Heart right ventricle (tissue), 16 donors: ENCODE measurements at regions not wholly inside any gene's neighbourhood (a gene's known extent, or its start where the extent isn't known, plus 50 kb on each side); places are given as distances from the start of the nearest gene placed in this dataset.

Source experiments
- ATAC-seq, 8 donors: fragments of 200-7000 bp; cut with Tn5 transposase; one replicate each; pipeline ENCODE4 v1.9.1; 2020; ENCODE audit warnings: mild to moderate bottlenecking in 8 of 8, moderate library complexity in 8 of 8, moderate number of reproducible peaks in 1 of 8
- DNase-seq, 2 donors: peaks; one replicate each; pipeline ENCODE4 v3.0.0-alpha.2; 2020
- H3K27ac ChIP-seq, 10 donors: fragments of 200-600 bp; sonication (generic) in 2 of 10; one replicate each; pipeline versions ENCODE4 v1.5.0 to v1.8.0; 2020 to 2022; ENCODE audit warnings: mild to moderate bottlenecking in 3 of 10
- H3K27me3 ChIP-seq, 7 donors: fragments of 200-600 bp; one replicate each; pipeline ENCODE4 v1.8.0; 2021 to 2022; ENCODE audit warnings: mild to moderate bottlenecking in 2 of 7
- H3K36me3 ChIP-seq, 9 donors: fragments of 200-600 bp; sonication (generic) in 1 of 9; one replicate each; pipeline versions ENCODE4 v1.5.0 to v1.8.0; 2020 to 2022; ENCODE audit warnings: mild to moderate bottlenecking in 2 of 9
- H3K4me1 ChIP-seq, 9 donors: fragments of 200-600 bp; sonication (generic) in 1 of 9; one replicate each; pipeline versions ENCODE4 v1.5.0 to v1.8.0; 2020 to 2022; ENCODE audit warnings: mild to moderate bottlenecking in 4 of 9
- H3K4me3 ChIP-seq, 10 donors: fragments of 200-600 bp; sonication (generic) in 2 of 10; one replicate each; pipeline versions ENCODE4 v1.5.0 to v1.8.0; 2020 to 2022; ENCODE audit warnings: mild to moderate bottlenecking in 7 of 10, moderate library complexity in 2 of 10
- H3K9me3 ChIP-seq, 11 donors: fragments of 200-600 bp in 10 of 11; sonication (generic) in 2 of 11; one replicate each; pipeline versions ENCODE4 v1.5.0 to v1.8.0; 2013 to 2022; ENCODE audit warnings: mild to moderate bottlenecking in 2 of 11, control low read depth in 1 of 11, moderate library complexity in 1 of 11
- WGBS, 2 donors: extraction: QIAGEN DNeasy Blood & Tissue Kit; methylation state at CpG; one replicate each; pipeline ENCODE4 v1.1.7; 2013; ENCODE audit warnings: inconsistent platforms in 1 of 2; 5-methylcytosine and 5-hydroxymethylcytosine counted together
- intact Hi-C, 10 donors: fragments of 100-400 bp; cut with DNase I; formaldehyde crosslinking; loops; one replicate each; pipeline versions ENCODE4 v1.11.1 to v1.14.2; 2022
- TF ChIP-seq, protein P1 (sequence below), 9 donors: fragments of 200-600 bp; sonication (generic) in 2 of 9; IDR thresholded peaks; one replicate each; pipeline versions ENCODE4 v1.5.0 to v1.8.0; 2021 to 2022; ENCODE audit warnings: antibody characterized with exemption in 9 of 9, mild to moderate bottlenecking in 5 of 9, moderate library complexity in 1 of 9
- donor health status: Arrhythmogenic right ventricular cardiomyopathy.
- donor health status: ischemic (EF 13 %, LVEDD 7.1; RV severe dilation, severe dysfunction).
- donor health status: healthy with polysubstance abuse.
- donor health status: DM: no; HTN: yes; CAD: no.
- donor health status: DM: no; HTN: no; CAD: no.
- donor health status: ischemic (EF 25% LVEDD 6.9; RV normal size, moderate dysfunction).
- donor health status: ischemic (EF 25% LVEDD 5.7; RV mildly dilated, moderate dysfunction).
- donor health status: healthy.
- donor health status: DM: yes; HTN: yes; CAD: no.
- donor health status: Ischemic cardiomyopathy.
- donor health status: ischemic (EF 35%, LVEDD 5.7; RV mildly dilated, moderate dysfunction).
- donor health status: nonischemic (EF 11% LVEDD 7.7; RV severe dilation, severe dysfunction).
- donor health status: DM: yes; HTN: yes; CAD: no.
- donor health status: PGD.
- donor health status: ischemic (EF 29% LVEDD 5.4; RV normal size, mild dysfunction).
- donor health status: nonischemic (EF 23%, LVEDD 6.1; RV moderate dilation, normal function).

GRCh38 chr14:94998110-94998509, 159.2 kb downstream of the DICER1 start:
- H3K27me3 ChIP-seq, result peaks cover 0 to 29% (median 6%) of the 10 kb centered on the region in 7 donors

DNA sequence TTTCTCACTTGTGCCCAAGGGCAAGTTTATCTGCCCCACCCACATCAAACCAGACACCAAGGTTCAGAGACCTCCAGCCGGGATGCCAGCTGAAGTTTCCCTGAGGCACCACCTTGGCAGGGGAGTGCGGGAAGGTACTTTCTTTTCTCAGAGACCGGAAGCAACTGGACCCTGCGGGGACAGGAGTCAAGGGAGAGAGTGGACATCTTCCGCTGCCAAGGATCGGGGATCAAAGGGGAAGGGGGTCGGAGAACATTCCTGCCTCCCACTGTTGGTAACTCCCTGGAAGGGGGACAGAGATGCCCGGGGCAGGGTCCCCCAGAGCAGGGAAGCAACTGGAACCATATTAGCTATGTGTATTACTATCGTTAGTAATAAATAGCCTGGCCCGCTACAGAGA, 161.8 kb downstream of the DICER1 start:
- H3K9me3 ChIP-seq, result no peaks in the 10 kb centered on the region
- TF ChIP-seq, protein P1, sequence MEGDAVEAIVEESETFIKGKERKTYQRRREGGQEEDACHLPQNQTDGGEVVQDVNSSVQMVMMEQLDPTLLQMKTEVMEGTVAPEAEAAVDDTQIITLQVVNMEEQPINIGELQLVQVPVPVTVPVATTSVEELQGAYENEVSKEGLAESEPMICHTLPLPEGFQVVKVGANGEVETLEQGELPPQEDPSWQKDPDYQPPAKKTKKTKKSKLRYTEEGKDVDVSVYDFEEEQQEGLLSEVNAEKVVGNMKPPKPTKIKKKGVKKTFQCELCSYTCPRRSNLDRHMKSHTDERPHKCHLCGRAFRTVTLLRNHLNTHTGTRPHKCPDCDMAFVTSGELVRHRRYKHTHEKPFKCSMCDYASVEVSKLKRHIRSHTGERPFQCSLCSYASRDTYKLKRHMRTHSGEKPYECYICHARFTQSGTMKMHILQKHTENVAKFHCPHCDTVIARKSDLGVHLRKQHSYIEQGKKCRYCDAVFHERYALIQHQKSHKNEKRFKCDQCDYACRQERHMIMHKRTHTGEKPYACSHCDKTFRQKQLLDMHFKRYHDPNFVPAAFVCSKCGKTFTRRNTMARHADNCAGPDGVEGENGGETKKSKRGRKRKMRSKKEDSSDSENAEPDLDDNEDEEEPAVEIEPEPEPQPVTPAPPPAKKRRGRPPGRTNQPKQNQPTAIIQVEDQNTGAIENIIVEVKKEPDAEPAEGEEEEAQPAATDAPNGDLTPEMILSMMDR (IDR thresholded peaks at IDR 0.05), result no peak
- peaks cover 0 to 4% (median 0%) of the 10 kb centered on the region in 9 donors for H3K4me1 ChIP-seq
- H3K36me3 ChIP-seq, result no peaks in the 10 kb centered on the region
- no peak overlapping the region for H3K27ac ChIP-seq
- ATAC-seq, result no peak
- intact Hi-C loops, result no loop called here
- H3K27me3 ChIP-seq, result peaks cover 0 to 29% (median 6%) of the 10 kb centered on the region in 7 donors
- no peak overlapping the region for H3K4me3 ChIP-seq
- 84 to 89% methylated on average over 10 of the region's 10 CpGs for WGBS, 2 donors
- DNase-seq, result no peak

More at GRCh38 chr14:94998110-94998509, 159.2 kb downstream of the DICER1 start:
- ATAC-seq (no peak), DNase-seq (no peak)
- no peaks in the 10 kb centered on the region for H3K36me3 ChIP-seq
- peaks cover 0 to 4% (median 0%) of the 10 kb centered on the region in 9 donors for H3K4me1 ChIP-seq
- H3K9me3 ChIP-seq, result no peaks in the 10 kb centered on the region
- intact Hi-C loops, result no loop called here
- H3K27ac ChIP-seq, result no peak overlapping the region
- TF ChIP-seq, protein P1 (IDR thresholded peaks at IDR 0.05), result no peak
- 72 to 77% methylated on average over 2 of the region's 2 CpGs for WGBS, 2 donors
- H3K4me3 ChIP-seq, result no peak overlapping the region

DNA sequence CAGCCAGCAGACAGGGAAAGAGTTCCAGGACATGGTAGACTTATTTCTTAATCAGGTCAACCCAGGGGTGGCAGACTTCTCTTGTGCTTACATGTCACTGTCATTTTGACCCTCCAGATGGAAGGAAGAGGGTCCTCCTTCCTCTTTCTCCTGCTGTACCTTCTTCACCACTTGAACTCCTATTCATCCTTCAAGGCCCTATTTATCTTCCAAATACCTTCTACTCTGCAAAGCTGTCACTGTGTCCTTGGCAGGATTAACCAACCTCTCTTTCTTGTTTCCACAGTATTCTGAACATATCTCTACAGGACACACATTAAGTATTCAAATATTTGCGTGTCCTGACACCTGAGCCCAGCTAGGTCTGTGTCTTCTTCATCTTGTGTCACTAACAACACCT, 163.1 kb downstream of the DICER1 start:
- Histone ChIP-seq H3K27ac (no peak overlapping the region), H3K27me3 (peaks cover 0 to 26% (median 6%) of the 10 kb centered on the region in 7 donors), H3K36me3 (no peaks in the 10 kb centered on the region), H3K9me3 (no peaks in the 10 kb centered on the region), H3K4me3 (no peak overlapping the region), H3K4me1 (peaks cover 0 to 4% (median 0%) of the 10 kb centered on the region in 9 donors)
- intact Hi-C loops, result no loop called here
- TF ChIP-seq, protein P1 (IDR thresholded peaks at IDR 0.05), result no peak
- no peak for ATAC-seq
- no peak for DNase-seq
- WGBS, 2 donors, result 89 to 95% methylated on average over 1 of the region's 1 CpG

DNA sequence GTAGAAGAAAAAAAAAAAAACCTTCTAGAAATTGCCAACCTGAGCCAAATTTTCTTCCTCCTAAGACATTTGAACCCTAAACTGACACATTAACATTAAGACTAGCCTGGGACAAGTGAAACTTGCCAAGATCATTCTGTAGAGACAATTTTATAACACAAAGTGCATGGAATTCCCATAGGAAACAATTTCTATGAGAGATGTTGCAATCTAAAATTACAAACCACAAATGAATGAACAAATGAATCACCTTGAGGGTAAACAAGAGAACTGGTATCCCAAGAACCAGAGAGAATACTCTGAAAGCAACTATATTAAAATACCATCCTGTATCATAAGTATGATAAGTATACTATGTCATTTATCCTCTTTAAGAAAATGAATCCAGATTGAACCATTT, 165.3 kb downstream of the DICER1 start:
- no peak for ATAC-seq
- H3K4me1 ChIP-seq, result no peaks in the 10 kb centered on the region
- DNase-seq, result no peak
- peaks cover 0 to 21% (median 6%) of the 10 kb centered on the region in 7 donors for H3K27me3 ChIP-seq
- no peaks in the 10 kb centered on the region for H3K36me3 ChIP-seq
- TF ChIP-seq, protein P1 (IDR thresholded peaks at IDR 0.05), result no peak
- H3K9me3 ChIP-seq, result peaks cover 0 to 15% (median 7%) of the 10 kb centered on the region in 11 donors
- intact Hi-C loops, result no loop called here
- no peak overlapping the region for H3K27ac ChIP-seq
- H3K4me3 ChIP-seq, result no peak overlapping the region
